Kidney tubule cell (primary cell): ENCODE measurements at regions not wholly inside any gene's neighbourhood (a gene's known extent, or its start where the extent isn't known, plus 50 kb on each side); places are given as distances from the start of the nearest gene placed in this dataset.
"Not testable (repeated sequence)": the region's sequence is repeated elsewhere in the genome, so short reads cannot be mapped to it uniquely, and the experiment has no call there.

ENCODE experiments used
- DNase-seq: peaks from one replicate; pipeline ENCODE4 v3.0.0-alpha.2; 2018; ENCODE audit warnings: low spot score

DNA sequence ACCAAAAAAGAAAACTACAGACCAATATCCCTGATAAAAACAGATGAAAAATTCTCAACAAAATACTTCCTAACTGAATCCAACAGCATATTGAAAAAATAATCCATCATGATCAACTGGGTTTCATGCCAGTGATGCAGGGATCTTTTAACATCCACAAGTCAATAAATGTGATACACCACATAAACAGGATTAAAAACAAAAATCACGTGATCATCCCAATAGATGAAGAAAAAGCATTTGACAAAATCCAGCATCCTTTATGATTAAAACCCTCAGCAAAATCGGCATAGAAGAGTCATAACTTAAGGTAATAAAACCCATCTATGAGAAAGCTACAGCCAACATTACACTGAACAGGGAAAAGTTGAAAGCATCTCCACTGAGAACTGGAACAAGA, 107.5 kb downstream of the DCLK3 start:
- DNase-seq = no peak

DNA sequence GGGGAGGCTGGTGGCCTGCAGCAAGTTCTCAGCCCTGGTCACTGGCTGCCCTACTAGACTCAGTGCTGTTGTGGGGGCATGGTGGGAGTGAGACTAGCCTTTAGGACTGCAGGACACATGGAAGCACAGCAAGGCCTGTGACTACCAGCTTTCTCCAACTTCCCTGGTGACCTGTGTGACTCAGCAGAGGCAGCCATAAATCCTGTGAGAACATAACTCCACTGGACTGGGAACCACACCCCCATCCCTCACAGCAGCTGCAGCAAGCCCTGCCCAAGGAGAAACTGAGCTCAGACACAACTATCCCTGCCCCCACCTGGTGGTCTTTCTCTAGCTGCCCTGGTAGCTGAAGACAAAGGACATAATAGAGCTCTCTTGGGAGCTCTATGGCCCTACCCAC, 111.3 kb downstream of the DCLK3 start:
- peak; percentile 75 for DNase-seq

DNA sequence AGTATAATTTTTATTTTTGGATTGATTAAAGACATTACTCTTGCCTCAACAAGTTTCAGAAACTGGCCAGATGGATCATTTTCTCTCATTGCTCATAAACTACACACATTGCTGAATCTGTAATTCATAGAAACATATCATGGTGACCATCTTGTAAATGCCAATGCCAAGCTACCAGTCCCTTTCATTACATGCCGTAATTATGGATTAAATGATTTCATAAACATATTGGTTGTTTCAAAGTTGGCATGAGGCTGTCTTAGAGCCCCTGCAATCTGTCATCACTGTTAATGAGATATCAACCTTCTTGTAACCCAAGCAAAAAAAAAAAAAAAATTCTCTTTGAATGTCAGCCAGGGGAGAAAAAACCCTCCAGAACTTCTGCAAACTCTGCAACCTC, 112.2 kb downstream of the DCLK3 start:
- DNase-seq = no peak

DNA sequence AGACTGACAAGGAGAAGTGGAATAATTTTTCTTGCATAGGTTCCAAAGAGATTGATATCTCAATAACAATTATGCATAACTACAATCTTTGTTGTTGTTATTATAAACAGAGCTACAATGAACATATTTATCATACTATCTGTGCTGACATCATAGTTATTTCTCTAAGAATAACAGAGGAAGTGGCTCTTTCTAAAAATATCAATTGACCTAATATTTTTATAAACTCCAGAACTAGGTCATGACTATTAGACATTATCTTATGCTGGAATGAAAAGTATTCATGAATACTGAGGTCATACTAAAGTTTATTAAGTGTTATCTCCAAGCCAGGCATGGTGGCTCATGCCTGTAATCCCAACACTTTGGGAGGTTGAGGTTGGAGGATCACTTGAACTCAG, 114.1 kb downstream of the DCLK3 start:
- peak; percentile 68 for DNase-seq

DNA sequence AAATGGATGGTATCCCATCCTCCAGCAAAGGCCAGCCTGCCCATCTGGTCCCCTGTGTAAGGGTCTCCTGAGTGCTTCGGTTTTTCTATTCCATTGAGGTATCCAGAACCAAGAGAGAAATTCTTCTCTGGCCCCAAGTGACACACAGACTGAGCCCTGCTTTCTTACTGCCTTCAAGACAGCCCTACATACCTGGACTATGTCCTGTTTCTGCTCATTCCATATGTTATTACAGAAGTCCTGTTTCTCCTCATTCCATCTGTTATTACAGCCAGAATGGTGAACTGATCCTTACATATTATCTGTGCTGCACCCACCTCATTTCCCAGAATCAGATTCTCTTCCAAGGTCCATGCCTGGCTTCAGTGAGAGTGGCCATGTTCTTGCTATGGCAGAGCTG, 115.2 kb downstream of the DCLK3 start:
- DNase-seq = peak; percentile 32

DNA sequence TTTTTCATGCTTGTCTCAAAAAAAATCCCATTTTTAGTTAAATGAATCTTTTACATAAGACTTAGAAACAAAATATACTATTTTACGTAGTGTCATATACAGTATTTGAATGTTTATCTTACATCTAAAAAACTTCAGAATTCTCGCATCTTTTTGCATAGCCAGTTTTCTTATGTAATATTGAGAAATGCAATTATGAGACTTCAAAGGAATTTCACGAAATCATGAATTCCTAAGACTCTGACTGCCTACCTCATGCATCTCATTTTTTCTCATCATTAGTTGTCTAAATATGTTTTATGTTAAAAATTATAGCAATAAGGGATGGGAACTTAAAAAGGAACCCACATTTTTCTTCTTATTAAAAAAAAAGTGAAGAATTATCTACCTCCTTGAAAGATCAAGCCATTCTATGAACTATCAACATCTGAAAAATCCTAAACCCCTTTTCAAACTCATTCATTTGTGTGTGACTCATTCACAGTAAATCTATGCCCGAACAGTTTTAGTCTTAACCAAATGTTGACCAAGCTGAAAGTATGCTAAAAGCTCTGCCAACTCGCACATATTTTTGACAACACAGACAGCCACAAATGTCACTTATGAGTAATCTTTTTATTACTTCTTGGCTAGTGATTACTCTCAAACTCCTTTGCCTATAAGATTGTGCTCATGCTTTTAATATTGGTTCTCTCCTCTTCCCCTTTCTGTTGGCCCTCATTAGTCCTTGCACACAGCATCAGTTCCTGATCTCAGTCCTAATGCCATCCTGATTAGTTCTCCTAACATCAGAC, 115.9 kb downstream of the DCLK3 start:
- DNase-seq = peak; percentile 97

DNA sequence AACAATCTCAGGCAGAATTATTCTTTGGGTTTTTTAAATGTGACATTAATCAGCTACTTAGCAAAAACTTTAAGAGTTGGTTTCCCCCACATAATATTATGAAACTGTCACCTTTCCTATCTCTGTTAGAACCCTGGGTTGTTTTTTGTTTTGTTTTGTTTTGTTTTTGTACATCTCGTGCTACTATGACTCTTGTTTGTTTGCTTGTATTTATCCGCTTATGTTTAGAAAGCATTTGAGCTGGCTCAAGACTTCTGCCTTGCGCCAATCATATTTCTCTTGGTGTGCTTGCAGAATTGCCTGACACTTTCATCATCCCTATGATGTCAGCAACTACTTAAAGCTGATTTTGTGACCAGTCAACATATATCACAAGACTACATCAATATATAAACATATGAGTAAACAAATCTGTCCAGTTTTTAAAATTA, 116.9 kb downstream of the DCLK3 start:
- DNase-seq = no peak

DNA sequence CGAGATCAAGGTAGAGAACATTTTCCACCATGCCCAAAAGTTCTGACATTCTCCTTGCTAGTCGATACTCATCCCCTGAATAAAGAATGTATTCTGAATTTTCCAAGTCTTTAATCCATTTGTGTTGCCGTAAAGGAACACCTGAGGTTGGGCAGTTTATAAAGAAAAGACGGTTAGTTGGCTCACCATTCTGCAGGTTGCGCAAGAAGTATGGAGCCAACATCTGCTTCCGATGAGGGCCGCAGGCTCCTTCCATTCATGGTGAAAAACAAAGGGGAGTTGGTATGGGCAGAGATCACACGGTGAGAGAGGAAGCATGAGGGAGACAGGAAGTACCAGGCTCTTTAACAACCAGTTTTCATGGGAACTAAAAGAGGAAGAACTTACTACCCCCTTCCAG, 121.2 kb downstream of the DCLK3 start:
- DNase-seq = no peak

DNA sequence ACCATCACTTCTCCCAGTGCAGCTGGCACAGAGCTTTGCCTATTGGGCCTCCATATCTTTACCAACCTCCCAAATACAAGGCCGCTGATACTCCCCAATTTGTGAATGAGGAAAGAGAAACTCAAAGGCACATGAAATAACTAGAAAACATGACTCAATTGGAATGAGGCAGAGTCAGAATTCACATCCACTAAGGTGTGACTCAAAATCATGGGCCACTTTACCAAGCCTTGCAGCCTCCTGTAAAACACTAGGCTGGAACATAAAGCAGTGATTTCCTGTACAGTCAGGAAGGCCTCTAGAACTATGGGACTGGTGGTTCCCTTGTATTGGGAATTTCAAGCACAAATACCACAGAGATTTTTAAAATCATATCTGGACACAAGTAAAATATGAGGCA, 128.6 kb downstream of the DCLK3 start:
- peak; percentile 86 for DNase-seq

DNA sequence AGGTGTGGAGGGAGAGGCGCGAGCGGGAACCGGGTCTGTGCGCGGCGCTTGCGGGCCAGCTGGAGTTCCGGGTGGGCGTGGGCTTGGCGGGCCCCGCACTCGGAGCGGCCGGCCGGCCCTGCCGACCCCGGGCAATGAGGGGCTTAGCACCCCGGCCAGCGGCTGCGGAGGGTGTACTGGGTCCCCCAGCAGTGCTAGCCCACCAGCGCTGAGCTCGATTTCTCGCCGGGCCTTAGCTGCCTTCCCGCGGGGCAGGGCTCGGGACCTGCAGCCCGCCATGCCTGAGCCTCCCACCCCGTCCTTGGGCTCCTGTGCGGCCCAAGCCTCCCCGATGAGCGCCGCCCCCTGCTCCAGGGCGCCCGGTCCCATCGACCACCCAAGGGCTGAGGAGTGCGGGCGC, 130.5 kb downstream of the DCLK3 start:
- not testable (repeated sequence) for DNase-seq

DNA sequence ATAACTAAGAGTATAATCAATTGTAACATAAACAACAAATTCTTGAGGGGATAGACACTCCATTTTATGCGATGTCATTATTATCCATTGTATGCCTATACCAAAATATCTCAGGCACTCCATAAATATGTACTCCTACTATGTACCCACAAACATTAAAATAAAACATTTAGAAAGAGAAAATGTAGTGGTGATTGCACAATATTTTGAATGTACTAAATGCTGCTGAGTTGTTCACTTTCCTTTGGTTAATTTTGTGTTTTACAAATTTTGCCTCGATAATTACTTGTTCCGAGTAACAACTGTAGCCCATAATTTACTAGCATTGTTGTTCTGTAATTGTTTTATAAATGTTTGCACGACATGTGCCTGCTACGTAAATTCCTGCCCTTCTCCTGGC, 131.3 kb downstream of the DCLK3 start:
- no peak for DNase-seq

DNA sequence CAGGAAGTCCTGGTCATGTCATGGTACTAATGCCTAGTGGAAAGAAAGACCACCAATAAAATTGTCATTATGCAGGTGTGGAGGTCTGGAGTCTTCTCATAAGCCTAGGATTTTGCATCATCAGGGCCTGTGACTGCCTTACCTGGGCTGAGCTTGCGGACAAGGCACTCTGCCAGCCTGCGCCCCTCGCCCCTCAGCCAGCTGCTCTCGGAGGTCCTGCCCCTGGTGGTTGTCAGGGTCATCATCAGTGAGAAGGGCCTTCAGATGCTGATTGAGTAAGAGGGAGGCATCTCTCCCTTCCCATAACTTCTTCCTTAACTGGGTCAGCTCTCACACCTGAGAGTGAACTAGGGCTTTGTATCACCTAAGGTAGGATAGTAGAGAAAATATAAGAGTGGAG, 132.8 kb downstream of the DCLK3 start:
- DNase-seq = no peak

DNA sequence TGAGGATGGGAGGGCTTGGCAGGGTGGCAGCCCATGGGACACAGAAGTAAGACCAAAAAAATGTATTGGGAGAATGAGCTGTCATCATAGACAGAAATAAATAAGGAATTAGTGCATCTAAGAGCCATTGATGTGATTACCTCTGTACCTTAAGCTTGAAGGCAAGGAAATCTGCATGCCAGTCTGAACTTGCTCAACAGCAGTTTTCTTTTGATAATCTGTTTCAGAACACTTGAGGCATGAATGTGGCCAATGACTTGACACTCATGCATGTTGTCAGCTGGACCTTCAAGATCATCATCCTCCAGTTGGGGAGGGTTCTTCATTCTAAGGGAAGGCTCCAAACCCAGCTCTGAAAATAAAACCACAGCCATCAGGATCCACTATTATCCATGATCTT, 148.5 kb downstream of the DCLK3 start:
- no peak for DNase-seq

DNA sequence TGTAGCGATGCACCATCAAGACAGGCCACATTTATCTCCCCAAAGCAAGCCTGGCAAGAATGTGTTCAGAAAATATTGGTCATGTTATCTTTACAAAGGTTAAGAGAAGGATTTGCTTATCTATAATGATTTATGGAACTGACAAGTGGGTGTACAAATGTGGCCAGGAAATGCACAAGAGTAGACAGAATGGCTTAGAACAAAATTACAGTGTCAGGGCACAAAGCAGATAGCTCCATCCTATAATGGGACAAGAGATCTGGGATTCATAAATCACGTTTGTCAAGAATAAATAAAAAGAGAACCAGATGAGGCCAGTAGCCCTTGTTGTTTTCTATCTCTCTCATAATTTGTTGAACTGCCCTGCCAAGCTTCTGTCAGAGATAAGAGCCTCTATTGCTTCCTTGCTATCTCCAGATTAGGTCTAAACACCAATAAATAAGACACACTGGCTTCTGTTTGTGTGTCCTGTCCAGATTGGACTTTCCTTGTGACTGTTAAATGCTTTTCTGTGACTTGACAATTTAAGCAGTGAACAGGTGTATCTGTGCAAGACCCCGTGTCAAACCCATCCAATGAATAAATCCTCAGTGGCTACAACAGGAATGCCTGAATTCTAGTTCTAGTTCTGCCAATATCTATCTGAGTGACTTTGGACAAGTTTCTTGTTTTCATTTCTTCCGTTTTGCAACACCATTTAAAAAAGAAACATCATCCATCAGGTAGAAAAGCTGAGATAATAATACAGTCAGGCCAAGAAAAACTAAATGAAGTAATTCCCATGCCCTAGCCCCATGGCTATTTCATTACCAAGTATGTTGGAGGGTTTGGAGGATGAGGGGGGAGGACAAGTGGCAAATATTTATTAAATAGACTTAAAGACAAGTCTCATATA, 157.2 kb downstream of the DCLK3 start:
- DNase-seq = no peak

DNA sequence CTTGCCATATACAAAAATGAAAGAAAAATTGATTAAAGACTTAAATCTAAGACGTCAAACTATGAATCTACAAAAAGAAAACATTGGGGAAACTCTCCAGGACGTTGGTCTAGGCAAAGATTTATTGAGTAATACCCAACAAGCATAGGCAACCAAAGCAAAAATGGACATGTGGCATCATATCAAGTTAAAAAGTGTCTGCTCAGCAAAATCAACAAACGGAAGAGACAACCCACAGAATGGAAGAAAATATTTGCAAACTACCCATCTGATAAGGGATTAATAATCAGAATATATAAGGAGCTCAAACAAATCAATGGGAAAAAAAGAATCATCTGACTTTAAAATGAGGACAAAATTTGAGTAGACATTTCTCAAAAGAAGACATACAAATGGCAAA, 160.9 kb downstream of the DCLK3 start:
- no peak for DNase-seq

DNA sequence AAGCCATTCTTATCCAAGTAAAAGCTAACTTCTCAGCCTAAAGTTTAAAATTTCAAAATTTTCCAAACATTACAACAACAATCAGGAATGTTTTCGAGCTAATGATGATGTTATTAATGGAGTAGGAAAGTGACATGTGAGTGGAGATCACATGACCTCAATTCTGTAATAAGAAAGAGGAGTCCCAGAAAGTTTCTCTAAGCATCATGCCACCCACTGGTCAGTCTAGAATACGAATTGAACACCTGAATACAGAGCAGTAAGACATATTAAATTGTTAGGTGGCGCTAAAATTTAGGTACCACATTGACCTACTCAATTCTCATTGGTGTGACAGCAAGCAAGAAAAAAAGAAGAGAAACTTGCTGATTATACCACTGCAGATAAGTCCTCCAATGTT, 163.9 kb downstream of the DCLK3 start:
- no peak for DNase-seq
